ENCODE measurements at regions not wholly inside any gene's neighbourhood (a gene's known extent, or its start where the extent isn't known, plus 50 kb on each side); places are given as distances from the start of the nearest gene placed in this dataset.

DNA sequence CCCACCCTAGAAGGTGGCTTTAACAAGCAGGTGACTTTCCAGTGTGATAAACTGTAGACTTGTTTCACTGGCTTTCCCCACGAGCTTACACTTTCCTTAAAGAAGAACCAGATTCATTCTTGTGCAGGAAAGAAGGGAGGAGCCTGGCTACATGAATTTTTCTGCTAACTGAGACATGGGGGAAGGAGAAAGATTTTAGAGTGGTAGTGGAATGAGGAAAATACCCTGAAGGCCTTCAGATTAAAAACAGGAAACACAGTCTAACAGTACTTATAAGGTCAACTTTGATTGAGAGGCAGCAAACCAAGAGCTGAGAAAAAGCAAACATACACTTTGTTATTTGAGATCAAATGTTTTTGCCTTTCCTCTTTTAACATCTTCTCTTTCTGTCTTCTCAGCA is 640.9 kb upstream of the PLXNA2 start:
- DNase-seq (ENCODE audit: low read depth, low spot score) = no peak

DNA sequence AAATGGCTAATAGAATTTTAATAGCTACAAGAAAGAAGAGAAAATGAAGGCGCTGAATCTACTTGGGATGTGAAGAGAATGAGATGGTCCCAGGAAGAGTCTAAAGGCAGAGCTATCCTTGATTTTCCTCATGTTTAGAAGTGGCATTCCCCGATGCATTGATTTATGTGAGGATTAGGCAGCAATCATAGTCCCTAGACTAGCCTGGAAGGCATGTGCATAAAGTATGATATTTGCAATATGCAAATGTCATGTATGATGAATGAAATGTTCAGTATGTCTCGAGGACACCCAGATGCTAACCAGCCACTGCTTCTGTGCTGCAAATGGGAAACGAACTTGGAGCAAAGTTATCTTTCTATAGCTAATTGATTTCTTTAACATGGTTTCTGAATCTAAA is 641.5 kb upstream of the PLXNA2 start:
- H3K4me3 ChIP-seq (ENCODE audit: low read length) = no peak overlapping the region

More for the DNA sequence above, 640.9 kb upstream of the PLXNA2 start:
- H3K4me3 ChIP-seq (ENCODE audit: low read length) = no peak overlapping the region

DNA sequence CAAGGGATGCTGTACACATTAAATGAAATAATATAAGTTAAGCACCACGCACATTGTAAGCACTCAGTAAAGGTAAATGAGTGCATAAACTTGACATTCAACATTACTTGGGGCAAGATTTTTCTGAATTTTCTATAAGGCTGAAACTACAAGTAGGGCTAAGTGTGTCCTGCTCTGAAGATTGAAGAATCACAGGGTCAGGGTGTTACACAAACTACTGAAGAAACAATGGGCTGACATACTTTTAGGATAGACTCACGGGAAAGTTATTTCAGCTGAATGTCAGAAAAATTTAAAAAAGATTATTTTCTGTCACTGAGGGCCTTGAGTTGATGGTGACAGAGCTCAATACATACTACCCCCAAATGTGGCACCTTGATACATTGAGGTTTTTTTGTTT is 644.2 kb upstream of the PLXNA2 start:
- DNase-seq (ENCODE audit: low read depth, low spot score) = no peak
- no peak overlapping the region for H3K4me3 ChIP-seq (ENCODE audit: low read length)

More for the DNA sequence above, 641.5 kb upstream of the PLXNA2 start:
- no peak for DNase-seq (ENCODE audit: low read depth, low spot score)

DNA sequence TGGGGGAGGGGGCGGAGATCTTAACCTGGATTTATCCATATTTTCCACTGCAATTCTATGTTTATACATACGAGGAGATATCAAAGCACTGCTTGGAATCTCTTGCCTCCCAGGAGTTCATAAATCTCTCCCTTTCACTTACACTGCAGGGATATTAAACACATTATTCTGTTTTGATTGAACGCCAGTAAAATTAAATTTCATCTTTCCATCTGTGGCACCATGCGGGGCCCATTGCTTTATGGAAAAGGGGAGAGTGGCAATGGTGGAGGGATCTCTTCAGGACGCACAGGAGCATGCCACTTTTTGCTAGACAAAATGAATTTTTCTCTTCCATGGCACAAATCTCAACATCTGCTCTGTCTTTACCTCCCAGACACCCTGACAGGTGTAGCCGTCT is 648.0 kb upstream of the PLXNA2 start:
- no peak overlapping the region for H3K4me3 ChIP-seq (ENCODE audit: low read length)
- DNase-seq (ENCODE audit: low read depth, low spot score) = no peak

DNA sequence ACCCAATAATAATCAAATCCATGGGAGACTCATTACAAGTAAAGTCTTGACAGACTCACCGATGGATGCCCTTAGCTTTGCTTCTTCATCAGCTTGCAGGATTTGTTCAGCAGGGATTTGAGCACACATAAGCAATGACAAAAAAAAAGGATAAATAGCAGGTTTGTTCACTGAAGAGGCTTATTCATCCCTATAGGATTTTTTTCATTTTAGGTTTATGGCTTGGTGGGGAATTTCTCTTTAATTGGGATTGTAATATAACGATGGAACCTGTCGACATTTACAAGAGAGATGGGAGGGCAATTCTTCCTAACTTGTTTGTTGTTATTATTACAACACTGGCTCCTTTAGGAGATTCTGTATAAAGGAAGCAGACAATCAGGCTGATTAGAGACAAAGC is 649.1 kb upstream of the PLXNA2 start:
- no peak for DNase-seq (ENCODE audit: low read depth, low spot score)
- no peak overlapping the region for H3K4me3 ChIP-seq (ENCODE audit: low read length)

DNA sequence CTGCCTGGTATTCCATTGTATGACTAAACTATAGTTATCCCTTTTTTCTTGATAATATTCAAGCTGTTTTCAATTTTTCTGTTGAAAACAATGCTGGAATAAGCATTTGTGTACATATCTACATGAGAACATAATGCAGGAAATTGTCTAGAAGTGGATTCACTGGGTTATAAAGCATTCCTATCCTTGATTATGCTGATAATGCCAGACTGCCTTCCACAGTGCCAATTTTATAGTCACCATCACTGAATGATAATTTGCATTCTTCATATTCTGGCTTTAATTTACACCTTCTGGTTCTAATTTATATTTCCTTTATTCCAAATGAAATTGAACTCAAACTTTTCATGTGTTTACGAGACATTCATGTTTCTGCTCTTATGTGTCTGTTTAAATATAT is 651.0 kb upstream of the PLXNA2 start:
- H3K4me3 ChIP-seq (ENCODE audit: low read length) = no peak overlapping the region
- no peak for DNase-seq (ENCODE audit: low read depth, low spot score)

DNA sequence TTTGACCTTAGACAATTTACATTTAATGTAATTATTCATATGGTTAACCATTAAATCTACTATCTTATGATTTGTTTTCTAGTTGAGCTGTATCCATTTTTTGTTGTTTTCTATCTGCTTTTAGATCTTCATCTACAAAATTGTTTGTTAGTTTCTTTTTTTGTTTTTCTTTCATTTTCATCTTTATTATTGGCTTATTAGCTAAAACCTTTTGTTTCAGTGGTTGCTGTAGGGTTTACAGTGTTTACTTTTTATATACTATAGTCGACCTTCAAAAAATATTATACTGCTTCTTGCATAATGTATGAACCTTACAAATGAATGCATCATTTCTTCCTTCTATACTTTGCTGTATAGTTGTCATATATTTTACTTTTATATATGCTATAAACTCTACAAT is 651.6 kb upstream of the PLXNA2 start:
- H3K4me3 ChIP-seq (ENCODE audit: low read length) = no peak overlapping the region

DNA sequence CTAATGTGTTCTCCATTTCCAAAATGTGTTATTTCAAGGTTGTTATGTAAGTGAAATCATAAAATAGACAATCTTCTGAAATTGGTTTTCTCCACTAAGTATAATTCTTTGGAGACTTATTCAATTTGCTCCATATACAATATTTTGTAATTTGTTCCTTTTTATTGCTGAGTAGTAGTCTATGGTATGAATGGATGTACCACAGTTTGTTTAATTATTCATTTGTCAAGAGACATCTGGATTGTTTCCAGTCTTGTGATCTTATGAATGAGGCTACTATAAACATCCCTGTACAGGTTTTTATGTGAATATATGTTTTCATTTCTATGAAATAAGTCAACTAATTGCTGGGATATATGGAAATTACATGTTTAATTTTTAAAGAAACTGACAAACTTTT is 652.6 kb upstream of the PLXNA2 start:
- DNase-seq (ENCODE audit: low read depth, low spot score) = no peak
- no peak overlapping the region for H3K4me3 ChIP-seq (ENCODE audit: low read length)

More for the DNA sequence above, 651.6 kb upstream of the PLXNA2 start:
- DNase-seq (ENCODE audit: low read depth, low spot score) = no peak

DNA sequence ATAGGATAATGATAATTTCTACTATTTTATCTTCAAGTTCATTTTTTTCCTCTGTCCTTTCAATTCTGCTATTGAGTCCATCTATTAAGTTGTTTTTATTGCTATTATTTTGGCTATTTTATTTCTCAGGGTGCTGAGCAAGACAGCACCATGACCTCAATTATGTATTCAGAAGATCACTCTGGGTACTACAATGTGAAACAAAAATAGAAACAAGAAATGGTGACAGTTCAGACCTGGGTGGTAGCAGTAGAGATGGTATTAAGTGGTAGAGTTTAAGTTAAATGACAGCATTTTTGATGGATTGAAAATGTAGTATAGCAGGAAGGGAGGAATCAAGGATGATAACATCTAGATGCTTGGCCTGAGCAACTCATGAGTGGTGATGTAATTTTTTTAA is 655.3 kb upstream of the PLXNA2 start:
- DNase-seq (ENCODE audit: low read depth, low spot score) = no peak
- H3K4me3 ChIP-seq (ENCODE audit: low read length) = no peak overlapping the region

DNA sequence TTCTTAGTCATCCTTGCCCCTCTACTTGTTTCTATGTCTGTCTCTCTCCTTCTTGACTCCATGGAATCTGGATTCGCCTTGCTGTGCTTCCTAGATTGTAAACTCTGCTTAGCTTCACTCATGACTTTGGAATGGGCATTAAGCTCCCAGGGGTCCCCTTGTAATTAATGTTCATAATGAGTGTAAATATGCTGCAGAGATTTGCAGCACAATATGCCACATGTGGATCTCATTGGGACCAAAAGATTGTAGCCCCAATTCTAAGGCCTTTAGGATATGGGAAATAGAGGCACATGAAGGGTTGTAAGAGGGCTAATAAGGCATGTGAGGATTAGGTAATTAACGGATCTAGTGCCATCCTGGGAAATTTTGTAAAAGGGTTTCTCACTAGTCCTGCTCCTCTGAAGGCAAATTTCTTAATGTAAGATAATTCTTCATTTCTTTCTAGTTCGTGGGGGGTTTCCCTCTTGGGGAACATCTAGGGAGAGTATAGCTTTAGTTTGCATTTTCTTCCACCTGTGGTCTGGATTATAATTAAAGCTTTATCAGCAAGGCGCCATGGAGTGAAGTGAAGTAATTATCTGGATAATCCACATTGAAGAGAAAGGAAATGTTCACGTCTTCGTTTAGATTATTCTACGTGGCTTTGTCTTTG is 659.2 kb upstream of the PLXNA2 start:
- no peak overlapping the region for H3K4me3 ChIP-seq (ENCODE audit: low read length)
- no peak for DNase-seq (ENCODE audit: low read depth, low spot score)

DNA sequence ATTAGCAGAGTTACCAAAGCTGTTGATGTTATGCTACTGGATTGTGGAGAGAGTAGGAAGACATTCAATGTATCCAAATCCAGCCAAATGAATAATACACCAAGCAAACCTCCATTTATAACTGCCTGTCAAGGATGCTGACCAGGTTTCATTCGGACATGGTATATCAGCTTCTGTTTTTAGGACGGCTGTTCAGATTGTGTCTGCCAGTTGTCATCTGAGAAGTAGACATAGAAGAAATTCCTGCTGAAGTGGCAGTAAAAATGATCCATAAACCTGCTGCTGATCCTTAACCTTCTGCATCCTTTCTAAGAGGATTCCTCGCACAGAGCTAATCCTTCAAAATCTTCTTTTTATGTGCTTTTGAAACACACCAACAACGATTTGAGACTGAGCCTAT is 663.6 kb upstream of the PLXNA2 start:
- H3K4me3 ChIP-seq (ENCODE audit: low read length) = no peak overlapping the region
- DNase-seq (ENCODE audit: low read depth, low spot score) = no peak

DNA sequence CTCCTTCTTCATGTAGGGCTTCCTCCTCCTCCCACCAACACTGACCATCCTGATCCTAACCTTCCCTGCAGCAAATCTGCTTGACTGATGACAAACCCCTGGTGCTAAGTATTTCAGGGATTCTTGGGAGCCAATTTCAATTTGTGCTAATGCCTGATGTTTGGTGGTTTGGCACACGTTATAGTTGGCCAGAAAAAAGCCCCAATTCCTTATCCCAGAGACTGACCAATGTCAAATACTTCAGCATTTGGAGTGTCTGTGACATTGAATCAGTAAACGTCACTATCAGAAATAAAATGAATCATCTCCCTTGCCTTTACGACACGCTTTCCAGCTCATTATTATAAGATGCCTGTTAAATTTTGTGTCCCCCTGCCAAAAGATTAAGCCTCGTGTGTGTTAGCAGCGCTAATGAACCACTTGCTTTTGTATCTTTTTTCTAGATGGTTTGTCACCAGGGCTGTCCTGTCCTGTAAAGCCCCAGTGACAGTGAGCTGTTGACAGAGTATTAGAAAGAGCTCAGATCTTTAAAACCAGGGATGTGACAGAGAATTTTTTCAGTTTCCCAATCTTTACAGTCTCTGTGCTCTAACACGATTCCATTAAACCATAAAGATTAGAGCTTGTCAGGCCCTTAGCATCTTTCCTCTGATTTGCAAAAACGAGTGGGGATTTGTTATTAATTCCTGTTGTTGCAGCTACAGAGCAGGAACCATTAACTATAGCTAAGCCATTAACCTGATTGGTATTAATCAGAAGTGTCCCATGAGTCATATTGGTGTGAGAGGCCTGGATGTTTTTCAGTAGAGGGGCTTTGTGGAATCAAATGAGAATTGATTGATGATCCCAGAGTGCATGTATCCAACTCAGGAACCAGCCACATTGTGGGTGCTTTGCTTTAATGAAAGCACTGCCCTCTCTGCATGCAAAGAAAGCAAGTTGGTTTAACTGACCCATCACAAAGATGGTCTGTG is 665.1 kb upstream of the PLXNA2 start:
- H3K4me3 ChIP-seq (ENCODE audit: low read length) = no peak overlapping the region
- no peak for DNase-seq (ENCODE audit: low read depth, low spot score)

DNA sequence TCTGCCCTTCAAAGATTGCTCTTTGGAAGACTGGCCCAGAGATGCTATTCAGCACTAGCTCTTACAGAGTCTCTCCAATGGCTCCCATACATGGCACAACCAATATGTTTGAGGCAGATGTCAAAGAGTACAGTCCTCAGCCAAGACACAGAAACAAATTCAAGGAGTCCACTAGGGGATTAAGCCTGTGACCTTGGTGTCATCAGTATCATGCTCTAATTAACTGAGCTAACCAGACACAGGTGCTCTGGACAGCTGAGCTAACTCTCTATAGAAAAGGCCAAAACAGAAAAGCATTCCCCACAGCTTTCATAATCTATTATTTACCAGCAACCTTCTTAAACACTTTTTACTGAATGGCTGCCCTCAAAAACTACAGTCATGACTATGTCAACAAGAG is 666.0 kb upstream of the PLXNA2 start:
- DNase-seq (ENCODE audit: low read depth, low spot score) = no peak
- H3K4me3 ChIP-seq (ENCODE audit: low read length) = no peak overlapping the region

DNA sequence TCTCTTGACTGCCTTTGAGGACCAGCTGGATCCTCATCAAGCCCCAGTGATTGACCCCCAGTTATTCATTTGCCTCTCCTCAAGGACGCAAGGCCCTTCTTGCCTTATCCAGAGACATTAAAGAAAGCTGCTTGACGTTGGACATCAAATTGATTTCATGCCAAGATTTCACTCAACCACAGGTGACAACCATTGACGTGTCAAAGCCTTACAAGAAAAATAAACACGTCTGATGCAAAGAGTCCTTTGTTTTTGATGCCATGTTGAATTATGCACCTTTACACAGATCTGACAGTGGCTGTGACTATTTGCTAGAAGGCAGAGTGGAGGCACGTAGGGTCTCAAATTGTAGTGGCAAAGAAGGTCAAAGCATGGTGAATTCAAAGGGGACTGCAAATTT is 666.2 kb upstream of the CAMK1G start:
- H3K4me3 ChIP-seq (ENCODE audit: low read length) = no peak overlapping the region
- DNase-seq (ENCODE audit: low read depth, low spot score) = no peak

DNA sequence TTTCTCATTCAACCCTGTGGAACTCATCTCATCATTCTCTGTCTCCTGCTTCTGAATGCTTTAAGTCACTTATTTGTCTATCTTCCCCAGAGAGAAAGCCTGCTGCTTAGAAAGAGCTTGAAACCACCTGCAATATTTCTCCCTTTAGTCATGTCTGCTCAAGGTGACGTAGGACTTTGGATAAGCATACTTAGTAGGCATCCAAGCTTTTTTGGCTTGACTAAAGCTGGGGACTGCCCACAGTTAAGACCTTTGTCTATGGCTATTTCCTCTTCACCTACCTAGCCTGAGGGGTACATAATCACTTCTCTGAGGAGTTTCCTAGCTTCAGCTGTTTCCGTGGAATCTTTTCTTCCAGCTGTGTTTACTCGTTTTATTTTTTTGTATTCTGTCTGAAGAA is 665.8 kb upstream of the CAMK1G start:
- H3K4me3 ChIP-seq (ENCODE audit: low read length) = no peak overlapping the region
- DNase-seq (ENCODE audit: low read depth, low spot score) = no peak

DNA sequence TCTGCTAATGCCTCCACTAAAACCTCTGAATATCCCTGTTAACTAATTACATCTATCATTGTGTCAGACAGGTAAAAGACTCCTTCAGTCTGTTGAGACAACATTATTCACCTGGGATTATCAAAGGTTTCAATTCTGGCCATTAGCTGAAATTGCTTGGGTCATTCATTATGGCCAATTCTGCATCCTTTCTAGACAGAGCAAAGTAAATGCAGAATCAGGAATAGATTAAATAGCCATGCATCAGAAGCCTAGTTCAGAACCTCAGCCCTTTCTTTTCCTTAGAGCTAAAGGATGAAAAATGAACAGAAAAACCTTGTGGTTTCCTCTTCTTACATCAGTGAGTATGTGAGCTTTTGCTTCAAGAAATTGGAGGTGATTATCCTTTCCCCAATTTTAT is 665.4 kb upstream of the CAMK1G start:
- no peak overlapping the region for H3K4me3 ChIP-seq (ENCODE audit: low read length)
- no peak for DNase-seq (ENCODE audit: low read depth, low spot score)

DNA sequence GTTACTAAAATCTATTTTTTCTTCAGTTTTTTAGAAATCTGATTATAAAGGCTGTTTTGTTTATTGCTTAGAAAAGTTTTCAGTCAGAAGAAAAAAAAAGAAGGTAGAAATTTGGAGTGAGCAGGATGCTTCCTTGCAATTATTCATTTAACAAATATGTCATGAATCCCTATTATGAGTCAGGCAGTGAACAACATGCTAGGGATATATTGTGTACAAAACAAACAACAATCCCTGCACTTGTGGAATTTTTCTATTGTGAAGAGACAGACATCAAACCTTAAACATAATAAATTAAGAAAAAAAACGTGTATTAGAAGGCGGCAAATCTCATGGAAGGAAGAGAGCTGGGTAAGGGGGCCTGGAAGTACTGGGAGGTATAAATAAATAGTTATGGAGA is 664.1 kb upstream of the CAMK1G start:
- H3K4me3 ChIP-seq (ENCODE audit: low read length) = no peak overlapping the region
- no peak for DNase-seq (ENCODE audit: low read depth, low spot score)

DNA sequence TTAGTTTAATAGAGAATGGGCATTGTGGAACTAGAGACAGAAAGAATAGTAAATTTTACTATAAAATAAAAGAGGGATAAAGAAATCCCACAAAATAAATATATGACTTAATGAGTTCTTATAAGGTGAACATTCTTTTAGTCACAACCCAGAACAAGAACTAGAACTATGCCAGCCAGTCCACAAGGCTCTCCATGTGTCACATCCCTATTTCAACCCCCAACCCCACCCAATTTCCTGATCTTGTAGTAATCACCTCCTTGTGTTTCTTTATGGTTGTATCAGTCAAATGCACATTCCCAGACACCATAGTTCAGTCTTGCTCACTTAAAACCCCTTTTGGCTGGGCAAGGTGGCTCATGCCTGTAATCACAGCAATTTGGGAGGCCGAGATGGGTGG is 662.3 kb upstream of the CAMK1G start:
- no peak for DNase-seq (ENCODE audit: low read depth, low spot score)
- H3K4me3 ChIP-seq (ENCODE audit: low read length) = no peak overlapping the region

DNA sequence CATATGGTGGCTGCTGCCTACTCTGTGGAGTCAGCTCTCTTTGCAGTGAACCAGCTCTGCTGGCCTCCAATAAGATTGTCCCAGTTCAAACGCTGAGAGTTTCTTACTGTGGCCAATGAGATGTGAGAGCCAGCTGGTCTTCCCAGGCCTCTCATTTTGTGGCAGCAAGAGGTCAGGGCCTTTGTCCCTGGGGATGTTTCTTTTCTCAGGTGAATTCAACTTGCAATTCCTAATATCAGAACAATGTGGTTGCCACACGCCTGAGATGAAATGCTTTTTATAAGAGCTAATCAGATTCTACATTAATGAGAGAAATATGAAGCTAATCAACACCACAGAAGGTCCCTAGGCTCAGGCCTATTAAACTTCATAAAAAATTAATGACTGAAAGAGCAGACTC is 660.1 kb upstream of the CAMK1G start:
- H3K4me3 ChIP-seq (ENCODE audit: low read length) = no peak overlapping the region
- DNase-seq (ENCODE audit: low read depth, low spot score) = no peak

DNA sequence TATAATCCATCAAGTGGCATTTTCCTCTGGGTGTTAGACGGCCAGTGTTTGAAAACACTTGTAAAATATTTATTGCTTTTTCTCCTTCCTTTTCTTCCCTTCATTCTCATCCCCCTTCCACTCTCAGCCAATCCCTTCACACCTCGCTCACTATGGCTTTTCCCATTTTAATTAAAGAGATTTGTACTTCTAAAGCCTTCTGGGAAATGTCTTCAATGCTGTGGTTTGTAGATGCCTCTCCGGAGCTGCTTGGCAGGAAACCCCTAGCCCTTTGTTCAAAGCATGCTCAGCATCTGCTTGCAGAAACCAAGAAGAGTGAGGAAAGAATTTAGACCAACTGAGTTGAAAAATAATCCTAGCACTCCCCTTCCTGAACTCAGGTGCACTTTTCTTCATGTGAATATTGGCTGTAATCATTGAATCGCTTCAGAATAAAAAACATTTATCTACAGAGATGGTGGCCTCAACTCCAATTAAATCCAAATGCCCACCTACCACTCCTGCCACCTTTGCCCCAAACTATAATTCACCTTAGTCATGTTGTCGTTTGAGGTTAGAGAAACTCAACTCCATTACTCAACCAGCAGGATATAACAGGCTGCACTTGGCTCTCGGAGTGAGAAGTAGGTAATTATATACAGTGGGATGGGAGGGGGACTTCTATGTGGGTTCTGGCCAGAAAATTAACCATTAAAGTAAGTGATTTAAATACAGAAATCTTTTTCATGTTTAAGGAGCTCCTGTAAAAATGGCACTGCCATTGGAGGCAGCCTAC is 659.4 kb upstream of the CAMK1G start:
- H3K4me3 ChIP-seq (ENCODE audit: low read length) = no peak overlapping the region
- peak; percentile 56 for DNase-seq (ENCODE audit: low read depth, low spot score)
